Spleen (tissue), 11 donors: ENCODE measurements at regions not wholly inside any gene's neighbourhood (a gene's known extent, or its start where the extent isn't known, plus 50 kb on each side); places are given as distances from the start of the nearest gene placed in this dataset.

Source experiments
- DNase-seq: peaks from one replicate; pipeline ENCODE4 v3.0.0-alpha.2; 2020
- H3K27ac ChIP-seq, 8 donors: fragments of 200-600 bp; sonication (generic) in 7 of 8; 1 replicate in 4 of 8; 2 replicates in 4 of 8; pipeline versions ENCODE4 v1.5.0 to v1.8.0; 2016 to 2021; ENCODE audit warnings: inconsistent platforms in 4 of 8, mild to moderate bottlenecking in 4 of 8, moderate library complexity in 1 of 8
- H3K27me3 ChIP-seq, 7 donors: fragments of 200-600 bp; sonication (generic) in 6 of 7; replicated peaks in 1 of 7; 1 replicate in 4 of 7; 2 replicates in 3 of 7; pipeline versions ENCODE4 v1.5.0 to v1.8.0; 2016 to 2021; ENCODE audit warnings: inconsistent platforms in 3 of 7, mild to moderate bottlenecking in 1 of 7
- H3K36me3 ChIP-seq, 6 donors: fragments of 200-600 bp; sonication (generic) in 5 of 6; 1 replicate in 4 of 6; 2 replicates in 2 of 6; pipeline versions ENCODE4 v1.5.0 to v1.8.0; 2016 to 2021; ENCODE audit warnings: inconsistent platforms in 2 of 6
- H3K4me1 ChIP-seq, 6 donors: fragments of 200-600 bp; sonication (generic) in 5 of 6; 1 replicate in 3 of 6; 2 replicates in 3 of 6; pipeline versions ENCODE4 v1.5.0 to v1.8.0; 2016 to 2021; ENCODE audit warnings: inconsistent platforms in 3 of 6
- H3K4me3 ChIP-seq, 8 donors: fragments of 200-600 bp; sonication (generic) in 7 of 8; 1 replicate in 4 of 8; 2 replicates in 4 of 8; pipeline versions ENCODE4 v1.5.0 to v1.8.0; 2016 to 2021; ENCODE audit warnings: inconsistent platforms in 4 of 8, mild to moderate bottlenecking in 4 of 8, moderate library complexity in 2 of 8
- H3K9me3 ChIP-seq, 8 donors: fragments of 200-600 bp; sonication (generic) in 7 of 8; 1 replicate in 4 of 8; 2 replicates in 4 of 8; pipeline versions ENCODE4 v1.5.0 to v1.8.0; 2016 to 2021; ENCODE audit warnings: inconsistent platforms in 4 of 8
- POLR2A ChIP-seq, 3 donors: fragments of 450-650 bp; IDR thresholded peaks; one replicate each; pipeline ENCODE4 v1.5.1; 2017; ENCODE audit warnings: antibody characterized with exemption in 3 of 3, mild to moderate bottlenecking in 1 of 3
- POLR2AphosphoS5 ChIP-seq, 3 donors: sonication (generic); formaldehyde crosslinking; IDR thresholded peaks; one replicate each; pipeline ENCODE4 v1.5.1; 2017; ENCODE audit warnings: antibody characterized with exemption in 3 of 3
- WGBS, 5 donors: extraction: QIAGEN DNeasy Blood & Tissue Kit in 3 of 5; methylation state at CpG; one replicate each; pipeline versions ENCODE4 v1.1.5 to v1.1.7; 2013 to 2018; 5-methylcytosine and 5-hydroxymethylcytosine counted together
- intact Hi-C: fragments of 100-400 bp; cut with DNase I; formaldehyde crosslinking; loops from one replicate; pipeline ENCODE4 v1.15.0; 2023; ENCODE audit warnings: low total_unique reads
- TF ChIP-seq, protein P1 (sequence below), 11 experiments: fragments of 200-600 bp in 7 of 11; fragments of 450-650 bp in 4 of 11; sonication (generic) in 4 of 11; IDR thresholded peaks in 8 of 11; conservative IDR thresholded peaks in 3 of 11; 1 replicate in 7 of 11; 2 replicates in 4 of 11; pipeline versions ENCODE4 v1.4.0 to v1.8.0; 2016 to 2021; ENCODE audit warnings: antibody characterized with exemption in 11 of 11, inconsistent platforms in 4 of 11, mild to moderate bottlenecking in 1 of 11
- donor health status: healthy with polysubstance abuse.
- donor health status: DM: no; HTN: no; CAD: no; lungs with moderate emphysema.
- donor health status: DM: no; HTN: no; CAD: no.
- donor health status: Bipolar disorder and iron deficiency.
- donor health status: healthy.
- donor health status: DM: no; HTN: no; CAD: no.
- donor health status: DM: yes; HTN: yes; CAD: no.

DNA sequence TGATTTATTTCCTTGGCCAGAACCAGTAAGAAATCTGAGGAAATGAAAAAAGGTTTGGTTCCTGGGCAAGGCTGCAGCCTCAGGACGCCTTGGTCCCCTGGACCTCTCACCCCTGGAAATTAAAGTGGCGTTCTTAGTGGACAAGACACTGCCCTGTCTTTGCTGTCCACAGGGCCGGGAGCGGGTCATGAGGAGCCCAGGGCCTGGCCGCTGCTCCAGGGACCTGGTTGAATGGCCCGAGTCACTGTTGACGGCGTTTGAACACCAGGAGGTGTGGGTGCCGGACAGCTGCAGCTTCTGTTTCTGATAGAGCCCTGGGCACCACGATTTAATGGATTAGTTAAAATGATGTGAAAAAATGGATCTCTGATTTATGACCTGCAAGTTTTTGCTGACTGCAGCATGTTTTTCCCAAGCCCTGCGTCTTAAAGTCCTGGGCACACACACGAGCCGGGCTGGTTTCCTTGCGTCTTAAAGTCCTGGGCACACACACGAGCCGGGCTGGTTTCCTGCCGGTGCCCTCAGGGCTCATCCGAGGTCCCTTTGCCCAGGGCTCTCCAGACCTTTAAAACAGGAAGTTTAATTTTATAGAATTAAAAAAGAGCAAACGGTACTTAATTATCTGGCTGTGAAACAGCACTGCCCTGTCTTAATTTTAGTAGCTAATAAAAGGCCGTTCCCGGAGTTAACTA, 74.1 kb upstream of the ACTRT2 start:
- 26 to 33% (median 30%) methylated on average over 19 to 21 of the region's 21 CpGs for WGBS, 5 donors
- intact Hi-C loops = no loop called here
- peaks cover 0 to 8% (median under 1%) of the 10 kb centered on the region in 8 donors for H3K9me3 ChIP-seq
- H3K4me1 ChIP-seq = peaks cover 0 to 8% (median 2%) of the 10 kb centered on the region in 6 donors
- no peak overlapping the region for H3K27ac ChIP-seq
- peak; percentile 56 for DNase-seq
- no peaks in the 10 kb centered on the region for H3K36me3 ChIP-seq
- peaks cover 0 to 73% (median 7%) of the 10 kb centered on the region in 7 donors for H3K27me3 ChIP-seq
- H3K4me3 ChIP-seq = no peak overlapping the region
- TF ChIP-seq, protein P1, sequence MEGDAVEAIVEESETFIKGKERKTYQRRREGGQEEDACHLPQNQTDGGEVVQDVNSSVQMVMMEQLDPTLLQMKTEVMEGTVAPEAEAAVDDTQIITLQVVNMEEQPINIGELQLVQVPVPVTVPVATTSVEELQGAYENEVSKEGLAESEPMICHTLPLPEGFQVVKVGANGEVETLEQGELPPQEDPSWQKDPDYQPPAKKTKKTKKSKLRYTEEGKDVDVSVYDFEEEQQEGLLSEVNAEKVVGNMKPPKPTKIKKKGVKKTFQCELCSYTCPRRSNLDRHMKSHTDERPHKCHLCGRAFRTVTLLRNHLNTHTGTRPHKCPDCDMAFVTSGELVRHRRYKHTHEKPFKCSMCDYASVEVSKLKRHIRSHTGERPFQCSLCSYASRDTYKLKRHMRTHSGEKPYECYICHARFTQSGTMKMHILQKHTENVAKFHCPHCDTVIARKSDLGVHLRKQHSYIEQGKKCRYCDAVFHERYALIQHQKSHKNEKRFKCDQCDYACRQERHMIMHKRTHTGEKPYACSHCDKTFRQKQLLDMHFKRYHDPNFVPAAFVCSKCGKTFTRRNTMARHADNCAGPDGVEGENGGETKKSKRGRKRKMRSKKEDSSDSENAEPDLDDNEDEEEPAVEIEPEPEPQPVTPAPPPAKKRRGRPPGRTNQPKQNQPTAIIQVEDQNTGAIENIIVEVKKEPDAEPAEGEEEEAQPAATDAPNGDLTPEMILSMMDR (IDR thresholded peaks at IDR 0.05 in 8 of 11, conservative IDR thresholded peaks at IDR 0.05 in 3 of 11) = no peak
- no peak for TF ChIP-seq POLR2AphosphoS5 (IDR thresholded peaks at IDR 0.05)
- no peak for TF ChIP-seq POLR2A (IDR thresholded peaks at IDR 0.05)

DNA sequence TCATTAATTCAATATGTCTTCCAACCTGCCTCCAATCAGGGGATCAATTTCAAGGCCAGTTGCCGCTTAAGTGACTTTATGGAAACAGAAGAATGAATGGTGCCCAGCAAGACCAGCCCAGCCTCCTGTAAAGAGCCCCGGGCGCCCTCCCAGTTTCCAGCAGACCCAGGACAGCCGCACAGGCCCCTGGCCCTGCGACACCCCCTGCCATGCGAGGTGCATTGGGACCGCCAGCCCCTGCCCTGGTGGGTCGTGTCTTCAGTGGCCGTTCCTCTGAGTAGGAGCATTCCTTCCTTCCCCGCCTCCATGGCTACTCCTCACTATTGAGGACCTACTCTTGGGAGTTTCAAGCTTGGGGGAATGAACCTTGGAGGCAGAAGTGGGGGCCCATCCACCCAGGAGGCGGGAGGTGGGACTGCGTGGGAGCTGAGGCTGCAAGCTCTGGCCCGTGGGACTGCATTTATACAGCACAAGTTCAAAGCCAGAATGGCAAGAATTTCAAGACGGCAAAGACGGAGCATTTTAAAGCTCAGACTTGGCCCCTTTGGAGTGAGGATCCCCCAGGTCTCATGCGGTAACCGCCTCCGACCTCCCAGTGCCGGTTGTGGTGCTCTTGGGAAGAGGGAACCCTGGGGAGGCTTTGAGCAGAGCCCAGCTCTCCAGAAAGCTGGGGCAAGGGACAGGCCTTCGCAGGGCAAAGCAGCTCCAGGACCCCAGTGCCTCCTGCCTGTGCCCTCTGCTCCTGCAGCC, 73.1 kb upstream of the ACTRT2 start:
- TF ChIP-seq POLR2A (IDR thresholded peaks at IDR 0.05) (no peak), POLR2AphosphoS5 (IDR thresholded peaks at IDR 0.05) (no peak)
- TF ChIP-seq, protein P1 (IDR thresholded peaks at IDR 0.05 in 8 of 11, conservative IDR thresholded peaks at IDR 0.05 in 3 of 11) = no peak
- no peaks in the 10 kb centered on the region for H3K36me3 ChIP-seq
- DNase-seq = peak; percentile 44
- H3K9me3 ChIP-seq = peaks cover 0 to 18% (median 10%) of the 10 kb centered on the region in 8 donors
- peaks cover 0 to 8% (median 2%) of the 10 kb centered on the region in 6 donors for H3K4me1 ChIP-seq
- 84 to 91% (median 87%) methylated on average over 17 to 20 of the region's 20 CpGs for WGBS, 5 donors
- H3K27me3 ChIP-seq = peaks cover 0 to 66% (median 7%) of the 10 kb centered on the region in 7 donors
- H3K4me3 ChIP-seq = no peak overlapping the region
- no peak overlapping the region for H3K27ac ChIP-seq
- intact Hi-C loops = no loop called here

DNA sequence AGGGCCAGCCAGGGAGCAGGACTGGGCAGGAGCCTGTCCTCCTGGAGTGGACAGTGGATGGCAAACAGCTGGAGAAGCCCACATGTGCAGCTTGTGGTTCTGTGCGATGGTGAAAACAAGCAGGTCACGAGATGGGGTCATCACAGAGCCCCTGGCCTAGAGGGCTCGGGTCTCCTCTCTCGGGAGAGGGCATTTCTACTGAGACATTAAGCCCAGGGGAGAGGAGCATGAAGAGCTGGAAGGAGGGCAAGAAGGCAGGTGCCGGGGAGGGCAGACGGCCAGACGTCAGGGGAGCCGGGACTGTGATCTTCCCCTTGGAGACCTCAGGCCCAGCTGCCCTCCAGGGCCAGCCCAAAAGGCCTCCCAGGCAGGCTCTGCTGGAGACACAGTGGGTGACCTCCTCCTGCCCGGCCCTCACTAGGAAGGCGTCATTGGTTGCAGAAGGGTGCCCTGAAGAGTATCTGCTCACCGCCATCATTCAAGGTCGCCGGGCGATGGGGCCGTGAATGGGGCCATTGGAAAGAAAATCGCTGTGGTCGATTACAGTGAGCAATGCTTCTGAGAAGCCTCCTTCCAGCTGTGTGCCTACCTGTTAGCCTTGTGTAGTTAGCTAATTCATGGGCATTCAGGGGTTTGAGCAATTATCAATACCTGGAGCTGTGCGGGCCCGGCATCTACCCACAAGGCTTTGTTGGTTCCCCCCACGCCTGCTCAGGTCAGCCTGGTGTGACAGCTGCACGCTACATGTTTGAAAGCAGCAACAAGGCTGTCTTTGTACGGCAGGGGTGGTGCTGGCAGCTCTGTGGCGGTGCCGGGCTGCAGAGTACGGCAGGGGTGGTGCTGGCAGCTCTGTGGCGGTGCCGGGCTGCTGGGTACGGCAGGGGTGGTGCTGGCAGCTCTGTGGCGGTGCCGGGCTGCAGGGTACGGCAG, 72.3 kb upstream of the ACTRT2 start:
- Histone ChIP-seq H3K9me3 (peaks cover 0 to 27% (median 18%) of the 10 kb centered on the region in 8 donors), H3K27ac (no peak overlapping the region), H3K36me3 (no peaks in the 10 kb centered on the region), H3K4me3 (no peak overlapping the region), H3K4me1 (peaks cover 0 to 8% (median 3%) of the 10 kb centered on the region in 6 donors), H3K27me3 (peaks cover 0 to 58% (median 7%) of the 10 kb centered on the region in 7 donors)
- 86 to 93% (median 89%) methylated on average over 21 to 27 of the region's 31 CpGs for WGBS, 5 donors
- intact Hi-C loops = no loop called here
- DNase-seq = peak; percentile 63
- TF ChIP-seq POLR2A (IDR thresholded peaks at IDR 0.05) = no peak
- TF ChIP-seq POLR2AphosphoS5 (IDR thresholded peaks at IDR 0.05) = no peak
- TF ChIP-seq, protein P1 (IDR thresholded peaks at IDR 0.05 in 8 of 11, conservative IDR thresholded peaks at IDR 0.05 in 3 of 11) = no peak
